RWPE2 (cell line): ENCODE measurements at regions not wholly inside any gene's neighbourhood (a gene's known extent, or its start where the extent isn't known, plus 50 kb on each side); places are given as distances from the start of the nearest gene placed in this dataset.

Experiments used
- ATAC-seq: fragments of 200-7000 bp; cut with Tn5 transposase; 3 replicates; pipeline ENCODE4 v1.9.1; 2021; ENCODE audit warnings: low read depth
- DNase-seq: peaks from one replicate; pipeline ENCODE4 v3.0.0-alpha.2; 2020; ENCODE audit warnings: low spot score
- H3K27ac ChIP-seq: fragments of 450-650 bp; 2 replicates; pipeline ENCODE4 v1.5.1; 2017; ENCODE audit warnings: mild to moderate bottlenecking; ENCODE audit not compliant: poor library complexity, severe bottlenecking
- H3K27me3 ChIP-seq: fragments of 250-450 bp; sonication (Bioruptor Pico); 2 replicates; pipeline ENCODE4 v1.5.1; 2021; ENCODE audit warnings: mild to moderate bottlenecking, moderate library complexity; ENCODE audit not compliant: insufficient read depth, poor library complexity, severe bottlenecking
- H3K36me3 ChIP-seq: fragments of 250-450 bp; sonication (Bioruptor Pico); 2 replicates; pipeline ENCODE4 v1.5.1; 2020; ENCODE audit warnings: low read depth, mild to moderate bottlenecking, moderate library complexity
- H3K4me1 ChIP-seq: fragments of 250-450 bp; sonication (Bioruptor Pico); 2 replicates; pipeline ENCODE4 v1.5.1; 2021; ENCODE audit warnings: mild to moderate bottlenecking, moderate library complexity; ENCODE audit not compliant: insufficient read depth, poor library complexity, severe bottlenecking
- H3K4me3 ChIP-seq: fragments of 250-450 bp; sonication (Bioruptor Pico); 2 replicates; pipeline ENCODE4 v1.5.1; 2021; ENCODE audit warnings: mild to moderate bottlenecking, moderate library complexity; ENCODE audit not compliant: severe bottlenecking
- H3K9me3 ChIP-seq: fragments of 250-450 bp; sonication (Bioruptor Pico); 2 replicates; pipeline ENCODE4 v1.5.1; 2021; ENCODE audit warnings: mild to moderate bottlenecking, moderate library complexity; ENCODE audit not compliant: severe bottlenecking
- CTCF ChIP-seq: fragments of 450-650 bp; IDR thresholded peaks from one replicate; pipeline ENCODE4 v1.5.1; 2017; ENCODE audit warnings: mild to moderate bottlenecking, moderate library complexity; ENCODE audit not compliant: poor library complexity, severe bottlenecking

- H3K27me3 ChIP-seq: no peaks in the 10 kb centered on the region
- no peak for DNase-seq
- H3K27ac ChIP-seq: no peak overlapping the region
- H3K4me1 ChIP-seq: no peaks in the 10 kb centered on the region
- H3K4me3 ChIP-seq: no peak overlapping the region
- no peak for TF ChIP-seq CTCF
- ATAC-seq: no peak
- no peaks in the 10 kb centered on the region for H3K36me3 ChIP-seq
- no peaks in the 10 kb centered on the region for H3K9me3 ChIP-seq
Measured at GRCh38 chr2:236668531-236668969, 98.9 kb downstream of the ACKR3 start.

- Histone ChIP-seq H3K36me3 (no peaks in the 10 kb centered on the region), H3K4me3 (no peak overlapping the region), H3K27me3 (no peaks in the 10 kb centered on the region), H3K9me3 (no peaks in the 10 kb centered on the region), H3K27ac (no peak overlapping the region), H3K4me1 (peaks cover 7% of the 10 kb centered on the region)
- TF ChIP-seq CTCF: no peak
- no peak for ATAC-seq
- DNase-seq: no peak
Measured at GRCh38 chr2:236670235-236670620, 100.6 kb downstream of the ACKR3 start.

DNA sequence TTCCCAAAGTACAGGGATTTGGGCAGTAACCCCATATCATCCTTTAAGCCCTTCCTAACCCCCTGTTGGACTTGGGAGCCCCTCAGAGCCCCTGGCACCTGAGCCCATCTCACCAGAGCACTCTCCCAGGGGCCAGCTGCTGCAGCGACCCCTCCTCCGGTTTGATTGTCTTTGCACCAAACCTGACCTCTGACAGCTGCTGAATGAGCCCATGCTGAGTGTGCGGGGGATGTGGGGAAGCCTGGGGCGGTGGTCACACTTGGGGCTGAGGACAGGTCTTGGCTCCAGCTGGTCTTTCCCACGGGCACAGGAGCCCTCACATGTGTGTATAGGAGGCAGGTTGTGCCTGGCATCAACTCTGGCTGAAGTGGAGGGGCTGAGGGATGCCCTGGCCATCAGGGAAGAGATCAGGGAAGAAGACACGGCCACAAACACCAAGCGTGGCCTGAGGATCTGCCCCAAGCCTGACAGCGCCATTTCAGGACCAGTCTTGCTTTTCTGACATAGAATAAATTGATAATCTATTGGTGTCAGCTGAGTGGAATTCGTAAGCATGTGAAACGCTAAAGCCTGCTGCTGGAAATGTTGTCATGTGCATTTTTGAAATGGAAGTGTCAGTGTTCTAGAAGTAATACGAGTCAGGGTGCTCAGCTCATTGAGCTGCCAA lies 102.4 kb downstream of the ACKR3 start:
- H3K36me3 ChIP-seq: no peaks in the 10 kb centered on the region
- no peak for TF ChIP-seq CTCF
- H3K9me3 ChIP-seq: no peaks in the 10 kb centered on the region
- no peak overlapping the region for H3K27ac ChIP-seq
- no peak overlapping the region for H3K4me3 ChIP-seq
- peaks cover 13% of the 10 kb centered on the region for H3K4me1 ChIP-seq
- no peaks in the 10 kb centered on the region for H3K27me3 ChIP-seq
- DNase-seq (no peak), ATAC-seq (no peak)

- DNase-seq: no peak
- peaks cover 13% of the 10 kb centered on the region for H3K4me1 ChIP-seq
- no peak overlapping the region for H3K4me3 ChIP-seq
- no peaks in the 10 kb centered on the region for H3K9me3 ChIP-seq
- no peaks in the 10 kb centered on the region for H3K27me3 ChIP-seq
- no peak for TF ChIP-seq CTCF
- no peak overlapping the region for H3K27ac ChIP-seq
- H3K36me3 ChIP-seq: no peaks in the 10 kb centered on the region
- ATAC-seq: no peak
Measured at GRCh38 chr2:236672606-236673005, 103.0 kb downstream of the ACKR3 start.

- H3K4me3 ChIP-seq: no peak overlapping the region
- TF ChIP-seq CTCF: no peak
- peaks cover 13% of the 10 kb centered on the region for H3K4me1 ChIP-seq
- no peaks in the 10 kb centered on the region for H3K9me3 ChIP-seq
- no peaks in the 10 kb centered on the region for H3K36me3 ChIP-seq
- H3K27ac ChIP-seq: no peak overlapping the region
- DNase-seq: no peak
- ATAC-seq: no peak
- H3K27me3 ChIP-seq: no peaks in the 10 kb centered on the region
Measured at GRCh38 chr2:236673126-236673822, 103.6 kb downstream of the ACKR3 start.
